Suprapubic skin (tissue), 4 donors: ENCODE measurements at regions not wholly inside any gene's neighbourhood (a gene's known extent, or its start where the extent isn't known, plus 50 kb on each side); places are given as distances from the start of the nearest gene placed in this dataset.

Experiments
- DNase-seq, 2 donors: peaks; one replicate each; pipeline ENCODE4 v3.0.0-alpha.2; 2019; ENCODE audit warnings: low spot score in 2 of 2
- H3K27ac ChIP-seq: fragments of 200-600 bp; sonication (generic); one replicate; pipeline ENCODE4 v1.5.1; 2019
- H3K27me3 ChIP-seq: fragments of 200-600 bp; sonication (generic); one replicate; pipeline ENCODE4 v1.5.1; 2019
- H3K36me3 ChIP-seq: fragments of 200-600 bp; sonication (generic); one replicate; pipeline ENCODE4 v1.5.1; 2019
- H3K4me1 ChIP-seq: fragments of 200-600 bp; sonication (generic); one replicate; pipeline ENCODE4 v1.5.1; 2019
- H3K4me3 ChIP-seq: fragments of 200-600 bp; sonication (generic); one replicate; pipeline ENCODE4 v1.5.1; 2019; ENCODE audit warnings: mild to moderate bottlenecking
- H3K9me3 ChIP-seq: fragments of 200-600 bp; sonication (generic); one replicate; pipeline ENCODE4 v1.5.1; 2019
- EP300 ChIP-seq: sonication (generic); formaldehyde crosslinking; IDR thresholded peaks from one replicate; pipeline ENCODE4 v1.6.1; 2017; ENCODE audit warnings: antibody characterized with exemption
- POLR2A ChIP-seq, 2 donors: fragments of 450-650 bp; IDR thresholded peaks; one replicate each; pipeline ENCODE4 v1.6.1; 2017; ENCODE audit warnings: antibody characterized with exemption in 2 of 2, mild to moderate bottlenecking in 2 of 2, moderate library complexity in 2 of 2
- POLR2AphosphoS5 ChIP-seq, 3 donors: sonication (generic); formaldehyde crosslinking; IDR thresholded peaks; one replicate each; pipeline ENCODE4 v1.6.1; 2017; ENCODE audit warnings: antibody characterized with exemption in 3 of 3
- WGBS: methylation state at CpG from one replicate; pipeline ENCODE4 v1.1.5; 2018; 5-methylcytosine and 5-hydroxymethylcytosine counted together
- TF ChIP-seq, protein P1 (sequence below), 2 donors: fragments of 200-600 bp in 1 of 2; fragments of 450-650 bp in 1 of 2; sonication (generic) in 1 of 2; IDR thresholded peaks; one replicate each; pipeline ENCODE4 v1.5.1; 2016 to 2019; ENCODE audit warnings: antibody characterized with exemption in 2 of 2, mild to moderate bottlenecking in 1 of 2, moderate library complexity in 1 of 2

DNA sequence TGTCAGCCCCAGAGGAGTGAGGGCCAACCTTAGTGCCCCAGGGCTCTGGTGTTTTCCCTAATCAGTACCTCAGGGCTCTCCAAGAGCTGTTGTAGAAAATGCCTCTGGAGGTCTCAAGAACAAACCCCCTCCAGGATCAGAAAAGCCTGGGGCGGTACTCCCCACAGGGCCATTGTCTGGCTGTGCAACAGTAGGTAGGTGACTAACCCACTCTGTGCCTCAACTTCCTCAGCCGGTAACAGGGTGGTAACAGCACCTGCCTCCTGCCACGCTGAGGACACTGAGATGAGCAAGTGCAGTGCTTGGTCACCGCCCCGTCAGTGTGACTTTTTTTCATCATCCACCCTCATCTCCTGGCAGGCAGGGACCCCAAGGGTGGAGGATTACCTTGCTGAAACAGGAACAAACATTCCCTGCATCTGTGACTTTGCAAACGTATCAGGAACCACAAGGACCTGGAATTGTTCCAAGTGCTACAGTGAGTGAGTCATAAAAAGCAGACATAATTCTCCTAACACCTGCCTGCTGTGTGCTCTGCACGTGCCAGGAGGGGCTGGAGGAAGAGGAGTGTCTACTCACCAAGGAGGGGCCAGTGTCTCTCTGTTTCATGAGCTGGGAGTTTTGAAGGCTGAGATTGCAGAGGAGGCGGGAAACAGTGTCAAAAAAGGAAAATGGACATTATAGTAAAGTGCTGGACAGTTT is 440.8 kb downstream of the NPHP4 start:
- Histone ChIP-seq H3K27me3 (peaks cover 10% of the 10 kb centered on the region), H3K36me3 (no peaks in the 10 kb centered on the region), H3K4me1 (no peaks in the 10 kb centered on the region), H3K4me3 (no peak overlapping the region), H3K9me3 (no peaks in the 10 kb centered on the region), H3K27ac (no peak overlapping the region)
- TF ChIP-seq EP300 (no peak), POLR2AphosphoS5 (IDR thresholded peaks at IDR 0.05) (no peak), POLR2A (IDR thresholded peaks at IDR 0.05) (no peak)
- WGBS: 37% methylated on average over 4 of the region's 8 CpGs
- DNase-seq: no peak

DNA sequence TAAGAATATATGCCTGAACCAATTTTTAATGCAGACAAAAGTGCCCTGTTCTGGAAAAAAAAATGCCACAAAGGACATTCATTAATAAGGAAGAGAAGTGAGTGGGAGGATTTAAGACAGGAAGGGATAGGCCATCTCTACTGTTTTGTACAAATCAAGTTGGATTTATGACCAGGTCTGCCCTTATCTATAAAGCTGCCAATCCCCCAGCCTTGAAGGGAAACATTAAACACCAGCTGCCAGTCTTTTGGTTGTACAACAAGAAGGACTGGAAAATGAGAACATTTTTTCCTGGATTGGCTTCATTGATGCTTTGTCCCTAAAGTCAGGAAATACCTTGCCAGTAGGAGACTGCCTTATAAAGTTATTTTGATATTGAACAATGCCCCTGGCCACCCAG is 444.0 kb downstream of the NPHP4 start:
- H3K27me3 ChIP-seq: peaks cover 20% of the 10 kb centered on the region
- H3K4me1 ChIP-seq: no peaks in the 10 kb centered on the region
- TF ChIP-seq EP300: no peak
- TF ChIP-seq, protein P1, sequence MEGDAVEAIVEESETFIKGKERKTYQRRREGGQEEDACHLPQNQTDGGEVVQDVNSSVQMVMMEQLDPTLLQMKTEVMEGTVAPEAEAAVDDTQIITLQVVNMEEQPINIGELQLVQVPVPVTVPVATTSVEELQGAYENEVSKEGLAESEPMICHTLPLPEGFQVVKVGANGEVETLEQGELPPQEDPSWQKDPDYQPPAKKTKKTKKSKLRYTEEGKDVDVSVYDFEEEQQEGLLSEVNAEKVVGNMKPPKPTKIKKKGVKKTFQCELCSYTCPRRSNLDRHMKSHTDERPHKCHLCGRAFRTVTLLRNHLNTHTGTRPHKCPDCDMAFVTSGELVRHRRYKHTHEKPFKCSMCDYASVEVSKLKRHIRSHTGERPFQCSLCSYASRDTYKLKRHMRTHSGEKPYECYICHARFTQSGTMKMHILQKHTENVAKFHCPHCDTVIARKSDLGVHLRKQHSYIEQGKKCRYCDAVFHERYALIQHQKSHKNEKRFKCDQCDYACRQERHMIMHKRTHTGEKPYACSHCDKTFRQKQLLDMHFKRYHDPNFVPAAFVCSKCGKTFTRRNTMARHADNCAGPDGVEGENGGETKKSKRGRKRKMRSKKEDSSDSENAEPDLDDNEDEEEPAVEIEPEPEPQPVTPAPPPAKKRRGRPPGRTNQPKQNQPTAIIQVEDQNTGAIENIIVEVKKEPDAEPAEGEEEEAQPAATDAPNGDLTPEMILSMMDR (IDR thresholded peaks at IDR 0.05): no peak
- no peak for TF ChIP-seq POLR2A (IDR thresholded peaks at IDR 0.05)
- no peak for TF ChIP-seq POLR2AphosphoS5 (IDR thresholded peaks at IDR 0.05)
- no peaks in the 10 kb centered on the region for H3K36me3 ChIP-seq
- no peaks in the 10 kb centered on the region for H3K9me3 ChIP-seq
- no peak for DNase-seq
- no peak overlapping the region for H3K27ac ChIP-seq
- H3K4me3 ChIP-seq: no peak overlapping the region

DNA sequence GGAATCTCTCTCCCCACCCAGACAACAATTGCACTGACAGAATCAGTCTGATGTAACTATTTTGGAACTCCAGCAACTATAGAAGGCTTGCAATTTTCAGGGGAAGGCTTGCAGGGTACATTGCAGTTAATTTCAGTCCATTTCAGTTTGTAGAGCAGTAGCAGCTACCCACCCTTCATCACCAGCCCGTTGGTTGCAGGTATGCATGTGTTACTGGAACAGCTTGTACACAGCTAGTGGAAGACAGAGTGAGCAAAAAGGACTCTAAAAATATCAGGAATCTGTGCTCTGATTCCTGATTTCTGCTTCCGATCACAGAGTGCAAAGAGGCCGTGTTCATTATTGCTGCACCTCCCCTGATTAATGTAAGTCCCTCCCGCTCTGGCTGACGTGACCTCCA is 449.0 kb downstream of the NPHP4 start:
- no peak overlapping the region for H3K4me3 ChIP-seq
- WGBS: 52% methylated on average over 5 of the region's 5 CpGs
- DNase-seq: no peak
- H3K36me3 ChIP-seq: no peaks in the 10 kb centered on the region
- peaks cover 4% of the 10 kb centered on the region for H3K9me3 ChIP-seq
- no peak overlapping the region for H3K27ac ChIP-seq
- no peak for TF ChIP-seq EP300
- no peak for TF ChIP-seq POLR2A (IDR thresholded peaks at IDR 0.05)
- TF ChIP-seq, protein P1 (IDR thresholded peaks at IDR 0.05): no peak
- TF ChIP-seq POLR2AphosphoS5 (IDR thresholded peaks at IDR 0.05): no peak
- no peaks in the 10 kb centered on the region for H3K4me1 ChIP-seq
- peaks cover 41% of the 10 kb centered on the region for H3K27me3 ChIP-seq

DNA sequence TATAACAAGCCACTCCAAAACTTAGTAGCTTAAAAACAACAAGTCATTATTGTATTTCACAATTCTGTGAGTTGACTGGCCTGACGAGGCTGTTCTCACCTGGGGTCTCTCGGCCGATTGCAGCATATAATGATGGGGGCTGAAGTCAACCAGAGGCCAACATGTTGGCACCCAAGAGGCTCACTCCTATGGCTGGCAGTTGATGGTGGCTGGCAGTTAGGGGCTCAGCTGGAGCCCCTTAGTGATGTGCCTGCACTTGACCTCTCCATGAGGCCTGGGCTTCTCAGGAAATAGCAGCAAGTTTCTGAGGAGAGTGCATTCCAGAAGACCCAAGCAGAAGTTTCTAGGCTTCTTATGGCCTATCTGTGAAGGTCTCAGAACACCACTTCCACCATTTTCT is 459.4 kb downstream of the NPHP4 start:
- Histone ChIP-seq H3K9me3 (no peaks in the 10 kb centered on the region), H3K4me3 (no peak overlapping the region), H3K27ac (no peak overlapping the region), H3K4me1 (no peaks in the 10 kb centered on the region), H3K27me3 (peaks cover 12% of the 10 kb centered on the region), H3K36me3 (no peaks in the 10 kb centered on the region)
- DNase-seq: no peak
- 94% methylated on average over 3 of the region's 3 CpGs for WGBS
- no peak for TF ChIP-seq EP300
- TF ChIP-seq, protein P1 (IDR thresholded peaks at IDR 0.05): no peak
- TF ChIP-seq POLR2AphosphoS5 (IDR thresholded peaks at IDR 0.05): no peak
- no peak for TF ChIP-seq POLR2A (IDR thresholded peaks at IDR 0.05)

DNA sequence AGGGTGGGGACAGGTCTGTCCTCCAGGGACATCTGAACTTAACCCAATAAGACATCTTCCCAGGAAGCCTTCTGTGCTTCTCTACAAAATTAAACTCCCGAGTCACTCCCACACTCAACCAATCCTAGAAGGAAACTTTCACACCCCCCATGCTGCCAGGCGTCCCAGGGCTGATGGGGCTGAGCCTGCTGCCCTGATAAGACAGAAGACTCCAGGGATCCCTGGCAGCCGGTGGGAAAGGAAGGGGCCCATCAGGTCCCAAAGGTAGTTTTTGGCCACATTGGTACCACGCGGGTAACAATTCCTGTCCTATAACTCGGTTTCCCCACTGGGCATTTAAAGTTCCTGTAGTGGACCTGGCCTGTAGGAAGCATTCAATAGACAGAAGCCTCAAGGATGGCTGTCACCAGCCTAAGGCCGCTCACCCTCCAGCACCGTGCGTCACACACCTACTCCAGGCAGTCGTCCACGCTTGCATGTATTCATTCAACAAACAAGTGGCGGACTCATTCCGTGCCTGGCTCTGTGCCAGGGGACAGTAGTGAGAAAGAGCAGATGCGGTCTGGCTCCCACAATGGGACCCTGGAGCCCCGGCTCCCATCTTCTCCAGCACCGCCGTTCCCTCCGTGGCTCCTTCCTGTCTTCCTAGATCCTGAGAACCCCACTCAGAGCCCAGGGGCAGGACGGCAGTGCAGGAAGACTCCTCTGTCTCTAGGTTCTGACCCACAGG is 465.2 kb downstream of the NPHP4 start:
- no peak for DNase-seq
- TF ChIP-seq EP300 (no peak), POLR2AphosphoS5 (IDR thresholded peaks at IDR 0.05) (no peak), POLR2A (IDR thresholded peaks at IDR 0.05) (no peak)
- TF ChIP-seq, protein P1 (IDR thresholded peaks at IDR 0.05): no peak
- peaks cover 41% of the 10 kb centered on the region for H3K27me3 ChIP-seq
- H3K9me3 ChIP-seq: no peaks in the 10 kb centered on the region
- H3K4me1 ChIP-seq: no peaks in the 10 kb centered on the region
- WGBS: 79% methylated on average over 9 of the region's 19 CpGs
- no peak overlapping the region for H3K4me3 ChIP-seq
- no peaks in the 10 kb centered on the region for H3K36me3 ChIP-seq
- no peak overlapping the region for H3K27ac ChIP-seq
